Sigmoid colon (tissue), 6 donors: ENCODE measurements at regions not wholly inside any gene's neighbourhood (a gene's known extent, or its start where the extent isn't known, plus 50 kb on each side); places are given as distances from the start of the nearest gene placed in this dataset.

Experiments
- DNase-seq: peaks from one replicate; pipeline ENCODE4 v3.0.0-alpha.2; 2019
- H3K27ac ChIP-seq, 4 donors: fragments of 200-600 bp; sonication (generic); one replicate each; pipeline ENCODE4 v1.5.1; 2016 to 2019; ENCODE audit warnings: mild to moderate bottlenecking in 1 of 4
- H3K27me3 ChIP-seq, 3 donors: fragments of 200-600 bp; sonication (generic); one replicate each; pipeline ENCODE4 v1.5.1; 2019; ENCODE audit warnings: mild to moderate bottlenecking in 1 of 3
- H3K36me3 ChIP-seq, 4 donors: fragments of 200-600 bp; sonication (generic); one replicate each; pipeline ENCODE4 v1.5.1; 2016 to 2019
- H3K4me1 ChIP-seq, 4 donors: fragments of 200-600 bp; sonication (generic); one replicate each; pipeline ENCODE4 v1.5.1; 2017 to 2019
- H3K4me3 ChIP-seq, 4 donors: fragments of 200-600 bp; sonication (generic); one replicate each; pipeline ENCODE4 v1.5.1; 2017 to 2019; ENCODE audit warnings: mild to moderate bottlenecking in 2 of 4, moderate library complexity in 1 of 4
- H3K9me3 ChIP-seq, 4 donors: fragments of 200-600 bp in 3 of 4; sonication (generic) in 3 of 4; one replicate each; pipeline versions ENCODE4 v1.5.1 to v1.6.1; 2013 to 2019
- CTCF ChIP-seq, 4 experiments: fragments of 450-650 bp in 3 of 4; fragments of 200-600 bp in 1 of 4; IDR thresholded peaks; one replicate each; pipeline ENCODE4 v1.5.1; 2016 to 2019; ENCODE audit warnings: antibody characterized with exemption in 4 of 4, mild to moderate bottlenecking in 3 of 4, moderate library complexity in 2 of 4
- EP300 ChIP-seq, 4 donors: sonication (generic); formaldehyde crosslinking; IDR thresholded peaks; one replicate each; pipeline ENCODE4 v1.6.1; 2017; ENCODE audit warnings: antibody characterized with exemption in 4 of 4
- POLR2A ChIP-seq, 2 donors: fragments of 450-650 bp; IDR thresholded peaks; one replicate each; pipeline ENCODE4 v1.6.1; 2016; ENCODE audit warnings: antibody characterized with exemption in 2 of 2, mild to moderate bottlenecking in 2 of 2, moderate library complexity in 2 of 2
- POLR2AphosphoS5 ChIP-seq, 4 donors: sonication (generic); formaldehyde crosslinking; IDR thresholded peaks; one replicate each; pipeline ENCODE4 v1.6.1; 2017; ENCODE audit warnings: antibody characterized with exemption in 4 of 4
- WGBS, 2 donors: extraction: QIAGEN DNeasy Blood & Tissue Kit; methylation state at CpG; one replicate each; pipeline ENCODE4 v1.1.7; 2013; 5-methylcytosine and 5-hydroxymethylcytosine counted together
- intact Hi-C: fragments of 100-400 bp; cut with DNase I; formaldehyde crosslinking; loops from one replicate; pipeline ENCODE4 v1.15.1; 2023
- donor health status: healthy with polysubstance abuse.
- donor health status: healthy.

GRCh38 chr5:60360355-60360754 lies 339.6 kb downstream of the DEPDC1B start:
- no peaks in the 10 kb centered on the region for H3K36me3 ChIP-seq
- no peak for TF ChIP-seq POLR2AphosphoS5 (IDR thresholded peaks at IDR 0.05)
- no peak for TF ChIP-seq CTCF (IDR thresholded peaks at IDR 0.05)
- TF ChIP-seq EP300 (IDR thresholded peaks at IDR 0.05), result no peak
- TF ChIP-seq POLR2A (IDR thresholded peaks at IDR 0.05), result no peak
- no peak for DNase-seq
- H3K27ac ChIP-seq, result no peak overlapping the region
- H3K4me3 ChIP-seq, result no peak overlapping the region
- H3K27me3 ChIP-seq, result no peaks in the 10 kb centered on the region
- WGBS, 2 donors, result 88 to 90% methylated on average over 3 of the region's 3 CpGs
- H3K4me1 ChIP-seq, result peaks cover 0 to 13% (median 9%) of the 10 kb centered on the region in 4 donors
- H3K9me3 ChIP-seq, result no peaks in the 10 kb centered on the region
- intact Hi-C loops, result no loop called here

- H3K27ac ChIP-seq, result no peak overlapping the region
- H3K27me3 ChIP-seq, result no peaks in the 10 kb centered on the region
- DNase-seq, result no peak
- TF ChIP-seq POLR2A (IDR thresholded peaks at IDR 0.05), result no peak
- TF ChIP-seq CTCF (IDR thresholded peaks at IDR 0.05), result no peak
- no peak for TF ChIP-seq POLR2AphosphoS5 (IDR thresholded peaks at IDR 0.05)
- no peak for TF ChIP-seq EP300 (IDR thresholded peaks at IDR 0.05)
- H3K4me3 ChIP-seq, result no peak overlapping the region
- H3K4me1 ChIP-seq, result peaks cover 0 to 13% (median 11%) of the 10 kb centered on the region in 4 donors
- no peaks in the 10 kb centered on the region for H3K9me3 ChIP-seq
- H3K36me3 ChIP-seq, result no peaks in the 10 kb centered on the region
- intact Hi-C loops, result no loop called here
Measured at GRCh38 chr5:60357302-60357701, 342.7 kb downstream of the DEPDC1B start.

GRCh38 chr5:60356745-60357144 lies 343.2 kb downstream of the DEPDC1B start:
- Histone ChIP-seq H3K36me3 (no peaks in the 10 kb centered on the region), H3K4me3 (no peak overlapping the region), H3K9me3 (no peaks in the 10 kb centered on the region), H3K4me1 (peaks cover 0 to 13% (median 11%) of the 10 kb centered on the region in 4 donors), H3K27ac (no peak overlapping the region), H3K27me3 (no peaks in the 10 kb centered on the region)
- DNase-seq, result no peak
- intact Hi-C loops, result no loop called here
- WGBS, 2 donors, result 78 to 79% methylated on average over 2 of the region's 2 CpGs
- no peak for TF ChIP-seq POLR2A (IDR thresholded peaks at IDR 0.05)
- no peak for TF ChIP-seq EP300 (IDR thresholded peaks at IDR 0.05)
- no peak for TF ChIP-seq CTCF (IDR thresholded peaks at IDR 0.05)

GRCh38 chr5:60355181-60355580 lies 344.8 kb downstream of the DEPDC1B start:
- Histone ChIP-seq H3K9me3 (no peaks in the 10 kb centered on the region), H3K4me1 (peaks cover 0 to 21% (median 14%) of the 10 kb centered on the region in 4 donors), H3K36me3 (no peaks in the 10 kb centered on the region), H3K27ac (no peak overlapping the region), H3K27me3 (no peaks in the 10 kb centered on the region), H3K4me3 (no peak overlapping the region)
- no peak for DNase-seq
- TF ChIP-seq POLR2AphosphoS5 (IDR thresholded peaks at IDR 0.05) (no peak), POLR2A (IDR thresholded peaks at IDR 0.05) (no peak), CTCF (IDR thresholded peaks at IDR 0.05) (no peak), EP300 (IDR thresholded peaks at IDR 0.05) (no peak)
- intact Hi-C loops, result no loop called here

GRCh38 chr5:60354311-60354710 lies 345.7 kb downstream of the DEPDC1B start:
- no peak overlapping the region for H3K27ac ChIP-seq
- H3K9me3 ChIP-seq, result no peaks in the 10 kb centered on the region
- DNase-seq, result no peak
- 34 to 75% methylated on average over 1 of the region's 1 CpG for WGBS, 2 donors
- no peaks in the 10 kb centered on the region for H3K36me3 ChIP-seq
- intact Hi-C loops, result loop anchor here (5.0 kb wide), 1 partner anchor 167 kb away; no protein-coding TSS in a partner anchor
- no peak overlapping the region for H3K4me3 ChIP-seq
- TF ChIP-seq EP300 (IDR thresholded peaks at IDR 0.05) (no peak), POLR2AphosphoS5 (IDR thresholded peaks at IDR 0.05) (no peak), POLR2A (IDR thresholded peaks at IDR 0.05) (no peak), CTCF (IDR thresholded peaks at IDR 0.05) (no peak)
- no peaks in the 10 kb centered on the region for H3K27me3 ChIP-seq
- peaks cover 0 to 21% (median 14%) of the 10 kb centered on the region in 4 donors for H3K4me1 ChIP-seq
